Endothelial cell of umbilical vein (primary cell): ENCODE measurements at regions not wholly inside any gene's neighbourhood (a gene's known extent, or its start where the extent isn't known, plus 50 kb on each side); places are given as distances from the start of the nearest gene placed in this dataset.

ENCODE experiments used
- BruUV-seq: library from RNA; stranded (reverse); fragments of 400-500 nt; replicated peaks from 2 replicates; lab custom pipeline; 2021; lab: Mats Ljungman, UMichigan
- CTCF ChIA-PET: fragments of 300-600, 350-600 bp; sonication (Branson Sonifier 250); formaldehyde crosslinking; loops from one replicate; lab custom pipeline; 2021; ENCODE audit warnings: antibody characterized with exemption, inconsistent platforms; lab: Charles Lee
- POLR2A ChIA-PET: fragments of 300-600, 350-600 bp; sonication (Branson Sonifier 250); formaldehyde crosslinking; loops from one replicate; lab custom pipeline; 2021; ENCODE audit warnings: antibody characterized with exemption, inconsistent platforms; lab: Charles Lee
- DNase-seq: peaks from one replicate; pipeline ENCODE4 v3.0.0-alpha.2; 2011; ENCODE audit warnings: low read depth, low spot score
- FAIRE-seq: peaks from 2 replicates; lab custom pipeline; 2011; peaks lifted over from hg19 to GRCh38; lab: Jason Lieb, UNC
- H2AFZ ChIP-seq: 2 replicates; pipeline ENCODE4 v1.6.0; 2012; ENCODE audit warnings: low read depth, low read length, control low read depth, inconsistent platforms
- H3K27ac ChIP-seq: 2 replicates; pipeline ENCODE4 v1.5.1; 2011; ENCODE audit warnings: low read depth, mild to moderate bottlenecking, control low read depth, low read length, moderate library complexity; ENCODE audit not compliant: insufficient read depth
- H3K27me3 ChIP-seq, 2 experiments: 2 replicates each; pipeline versions ENCODE4 v1.6.0 to v1.6.1; 2011; ENCODE audit warnings: low read length in 2 of 2, mixed read lengths in 1 of 2; ENCODE audit not compliant: control insufficient read depth in 2 of 2, insufficient read depth in 2 of 2
- H3K36me3 ChIP-seq, 2 experiments: 2 replicates in 1 of 2; 3 replicates in 1 of 2; pipeline ENCODE4 v1.5.1; 2011; ENCODE audit warnings: low read length in 2 of 2, mild to moderate bottlenecking in 1 of 2, moderate library complexity in 1 of 2; ENCODE audit not compliant: control insufficient read depth in 2 of 2, insufficient read depth in 2 of 2; ENCODE audit errors: extremely low read depth in 1 of 2
- H3K4me1 ChIP-seq: 3 replicates; pipeline ENCODE4 v1.5.1; 2011; ENCODE audit warnings: mild to moderate bottlenecking, low read length; ENCODE audit not compliant: control insufficient read depth, insufficient read depth; ENCODE audit errors: extremely low read depth
- H3K4me2 ChIP-seq: 2 replicates; pipeline ENCODE4 v1.6.1; 2011; ENCODE audit warnings: low read length, control low read depth, mixed read lengths; ENCODE audit not compliant: insufficient read depth
- H3K4me3 ChIP-seq, 3 experiments: fragments of 200-600 bp in 1 of 3; sonication (generic), shearing (Covaris generic) in 1 of 3; replicated peaks in 1 of 3; 2 replicates each; pipeline ENCODE4 v1.5.1; 2011 to 2016; ENCODE audit warnings: control low read depth in 3 of 3, low read length in 3 of 3, mild to moderate bottlenecking in 2 of 3, inconsistent platforms in 1 of 3, low read depth in 1 of 3, moderate library complexity in 1 of 3; ENCODE audit not compliant: insufficient read depth in 1 of 3
- H3K79me2 ChIP-seq: 2 replicates; pipeline ENCODE4 v1.6.0; 2012; ENCODE audit warnings: low read length, inconsistent platforms; ENCODE audit not compliant: control insufficient read depth, insufficient read depth
- H3K9ac ChIP-seq: replicated peaks from 2 replicates; pipeline ENCODE3; 2011; ENCODE audit warnings: low read length, control low read depth; ENCODE audit not compliant: insufficient read depth; ENCODE audit errors: extremely low read depth
- H3K9me1 ChIP-seq: replicated peaks from 3 replicates; pipeline ENCODE4 v1.6.0; 2011; ENCODE audit warnings: mild to moderate bottlenecking, low read length; ENCODE audit not compliant: control insufficient read depth, insufficient read depth; ENCODE audit errors: extremely low read depth
- H3K9me3 ChIP-seq: replicated peaks from 2 replicates; pipeline ENCODE4 v1.5.1; 2012; ENCODE audit warnings: low read length, inconsistent platforms; ENCODE audit not compliant: control insufficient read depth, insufficient read depth
- H4K20me1 ChIP-seq: replicated peaks from 2 replicates; pipeline ENCODE3; 2011; ENCODE audit warnings: mild to moderate bottlenecking, low read length; ENCODE audit not compliant: control insufficient read depth, insufficient read depth; ENCODE audit errors: extremely low read depth
- CTCF ChIP-seq, 2 donors: IDR thresholded peaks; 1 replicate in 1 of 2; 2 replicates in 1 of 2; pipeline ENCODE4 v1.5.1; 2011; ENCODE audit warnings: low read length in 2 of 2, mild to moderate bottlenecking in 2 of 2, moderate library complexity in 2 of 2, control low read depth in 1 of 2, inconsistent platforms in 1 of 2, low read depth in 1 of 2; ENCODE audit not compliant: insufficient read depth in 1 of 2; ENCODE audit errors: extremely low read depth in 1 of 2
- EZH2 ChIP-seq: IDR thresholded peaks from 2 replicates; pipeline ENCODE4 v1.6.1; 2012; ENCODE audit warnings: borderline replicate concordance, low read depth, mild to moderate bottlenecking, moderate library complexity, low read length, inconsistent platforms; ENCODE audit not compliant: severe bottlenecking
- FOS ChIP-seq: IDR thresholded peaks from 2 replicates; pipeline ENCODE4 v1.6.1; 2011; ENCODE audit warnings: mild to moderate bottlenecking, low read length, moderate library complexity, borderline replicate concordance; ENCODE audit not compliant: insufficient read depth
- GATA2 ChIP-seq: IDR thresholded peaks from 2 replicates; pipeline ENCODE4 v1.7.0; 2011; ENCODE audit warnings: low read depth, mild to moderate bottlenecking, moderate library complexity, mixed read lengths, low read length; ENCODE audit not compliant: insufficient read length, insufficient read depth
- JUN ChIP-seq: IDR thresholded peaks from 2 replicates; pipeline ENCODE4 v1.6.1; 2011; ENCODE audit warnings: borderline replicate concordance, low read depth; ENCODE audit not compliant: insufficient read length, insufficient read depth
- MAX ChIP-seq: IDR thresholded peaks from 2 replicates; pipeline ENCODE4 v1.6.1; 2011; ENCODE audit not compliant: insufficient read depth, insufficient read length
- MYC ChIP-seq: IDR thresholded peaks from one replicate; pipeline ENCODE4 v1.6.1; 2011; ENCODE audit warnings: mild to moderate bottlenecking, low read depth, low read length
- POLR2A ChIP-seq: IDR thresholded peaks from 2 replicates; pipeline ENCODE4 v1.6.1; 2012; ENCODE audit warnings: low read depth, mild to moderate bottlenecking, control low read depth, low read length
- POLR2AphosphoS5 ChIP-seq: IDR thresholded peaks from 2 replicates; pipeline ENCODE4 v1.6.1; 2012; ENCODE audit warnings: low read depth, mild to moderate bottlenecking, control low read depth, low read length, moderate library complexity; ENCODE audit not compliant: insufficient read depth
- dilution Hi-C: fragments of 300-500 bp; cut with MboI; formaldehyde crosslinking; loops from one replicate; pipeline ENCODE4 v1.15.0; 2019; ENCODE audit warnings: low sequenced_read_pairs; ENCODE audit not compliant: extremely low pct_ligation_motif_present
- intact Hi-C: fragments of 100-400 bp; cut with micrococcal nuclease; formaldehyde crosslinking; loops from one replicate; pipeline ENCODE4 v1.10.0; 2022

- H3K9ac ChIP-seq, result no peak overlapping the region
- ChIA-PET CTCF (interaction anchor here (1.5 to 1.7 kb wide), 3 partner anchors 1032 to 1323 kb away, joined by 10 to 21 read pairs (median 10); no protein-coding TSS in a partner anchor), POLR2A (no interaction called here)
- H3K27me3 ChIP-seq, result no peaks in the 10 kb centered on the region
- TF ChIP-seq GATA2 (no peak), MAX (no peak), CTCF (IDR thresholded peaks at IDR 0.05; ENCODE audit: extremely low read depth in 1 of 2, insufficient read depth in 1 of 2, low read depth in 1 of 2, low read length in 2 of 2) (no peak), MYC (no peak), FOS (no peak), POLR2A (no peak), EZH2 (no peak), POLR2AphosphoS5 (no peak), JUN (no peak)
- no peaks in the 10 kb centered on the region for H3K79me2 ChIP-seq
- no peaks in the 10 kb centered on the region for H3K4me1 ChIP-seq
- H3K4me3 ChIP-seq, result no peak overlapping the region
- H3K9me1 ChIP-seq, result no peaks in the 10 kb centered on the region
- dilution Hi-C loops (no loop called here), intact Hi-C loops (no loop called here)
- H2AFZ ChIP-seq, result no peak overlapping the region
- H3K4me2 ChIP-seq, result no peak overlapping the region
- no peaks in the 10 kb centered on the region for H3K9me3 ChIP-seq
- H4K20me1 ChIP-seq, result no peaks in the 10 kb centered on the region
- FAIRE-seq, result no peak
- no peaks in the 10 kb centered on the region for H3K36me3 ChIP-seq
- no peak overlapping the region for H3K27ac ChIP-seq
- no peak for DNase-seq
- no TSS peak for BruUV-seq
Measured at GRCh38 chr15:94119298-94119811, 112.0 kb upstream of the MCTP2 start.
